NCI-H446 (cell line): ENCODE measurements at regions not wholly inside any gene's neighbourhood (a gene's known extent, or its start where the extent isn't known, plus 50 kb on each side); places are given as distances from the start of the nearest gene placed in this dataset.

Experiments
- DNase-seq, 2 experiments: peaks; one replicate each; lab custom pipeline; 2025; lab: John Stamatoyannopoulos, UW

DNA sequence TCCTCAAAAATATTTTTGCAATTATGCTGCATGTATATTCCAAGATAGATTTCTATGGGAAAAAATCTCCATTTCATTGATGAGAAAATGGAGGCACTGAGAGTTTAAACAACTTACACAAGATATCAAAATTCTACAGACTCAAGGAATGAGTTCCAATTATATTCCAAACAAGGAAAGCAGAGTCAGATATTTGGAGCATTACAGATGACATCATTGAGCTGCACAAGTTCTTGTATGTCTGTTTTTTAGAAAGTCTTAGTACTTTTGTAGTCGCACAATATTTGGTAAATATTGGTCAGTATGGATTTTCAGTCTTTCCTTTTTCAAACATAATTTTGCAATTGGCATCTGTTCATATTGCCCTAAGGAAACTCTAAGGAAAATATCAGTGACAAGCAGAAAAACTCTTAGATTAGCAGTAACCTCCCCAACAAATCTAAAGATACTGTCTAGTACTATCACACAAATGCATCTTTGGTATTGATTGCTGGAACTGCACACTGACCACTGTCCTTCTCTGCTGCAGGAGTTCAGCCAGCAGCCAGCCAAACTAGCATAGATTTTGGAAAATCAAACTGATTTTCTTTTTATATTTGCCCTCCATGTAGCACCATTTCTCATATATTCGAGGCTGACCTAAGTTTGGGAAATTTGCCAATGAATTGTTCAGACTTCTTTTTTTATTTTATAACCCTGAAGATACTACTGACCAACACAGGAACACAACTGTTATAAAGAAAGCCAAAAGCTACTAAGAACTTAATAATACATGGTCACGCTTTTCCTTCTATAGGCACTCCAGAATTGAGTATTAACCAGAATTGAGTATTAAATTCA is 51.7 kb upstream of the TBX18 start:
- DNase-seq, result no peak
